ENCODE measurements at regions not wholly inside any gene's neighbourhood (a gene's known extent, or its start where the extent isn't known, plus 50 kb on each side); places are given as distances from the start of the nearest gene placed in this dataset.
"Not testable (repeated sequence)": the region's sequence is repeated elsewhere in the genome, so short reads cannot be mapped to it uniquely, and the experiment has no call there.

- H3K36me3 ChIP-seq (ENCODE audit: control insufficient read depth in 1 of 2, insufficient read depth in 2 of 2, low read length in 2 of 2); H3K27ac ChIP-seq (ENCODE audit: low read depth, low read length); intact Hi-C loops (cut with micrococcal nuclease); H3K9me2 ChIP-seq (ENCODE audit: insufficient read depth); H2AFZ ChIP-seq (ENCODE audit: low read depth, low read length, poor library complexity, severe bottlenecking); H3K27me3 ChIP-seq (ENCODE audit: insufficient read depth, low read length); H3K4me3 ChIP-seq (replicated peaks in 1 of 2; ENCODE audit: low read depth in 1 of 2, low read length in 2 of 2); H3K9ac ChIP-seq (ENCODE audit: low read length); CTCF ChIA-PET; BruUV-seq (replicated peaks); RAD21 ChIA-PET (ENCODE audit: low non-redundant PET in 1 of 2, low total read pairs in 2 of 2, uncharacterized antibody in 2 of 2, unreplicated experiment in 2 of 2); POLR2A ChIA-PET; H3K79me2 ChIP-seq (ENCODE audit: insufficient read depth, low read length); H3K4me1 ChIP-seq (ENCODE audit: control insufficient read depth in 1 of 2, insufficient read depth in 2 of 2, low read length in 2 of 2); H3K9me3 ChIP-seq (ENCODE audit: control insufficient read depth in 1 of 2, insufficient read depth in 1 of 2, low read depth in 1 of 2, low read length in 2 of 2); H4K20me1 ChIP-seq (ENCODE audit: insufficient read depth); ATAC-seq; H3K4me2 ChIP-seq (ENCODE audit: low read length); DNase-seq (ENCODE audit: low read depth, low spot score): not testable (repeated sequence)
Observed at GRCh38 chr2:242010252-242011166, 141.0 kb downstream of the RTP5 start.

- ChIA-PET POLR2A (no interaction called here), CTCF (no interaction called here), RAD21 (ENCODE audit: low non-redundant PET in 1 of 2, low total read pairs in 2 of 2, uncharacterized antibody in 2 of 2, unreplicated experiment in 2 of 2) (no interaction called here)
- intact Hi-C loops (cut with micrococcal nuclease) = no loop called here
- Histone ChIP-seq H3K36me3 (ENCODE audit: control insufficient read depth in 1 of 2, insufficient read depth in 2 of 2, low read length in 2 of 2) (no peaks in the 10 kb centered on the region), H3K9me2 (ENCODE audit: insufficient read depth) (no peaks in the 10 kb centered on the region), H3K9me3 (ENCODE audit: control insufficient read depth in 1 of 2, insufficient read depth in 1 of 2, low read depth in 1 of 2, low read length in 2 of 2) (no peaks in the 10 kb centered on the region), H3K27me3 (ENCODE audit: insufficient read depth, low read length) (no peaks in the 10 kb centered on the region), H3K4me1 (ENCODE audit: control insufficient read depth in 1 of 2, insufficient read depth in 2 of 2, low read length in 2 of 2) (no peaks in the 10 kb centered on the region), H3K79me2 (ENCODE audit: insufficient read depth, low read length) (no peaks in the 10 kb centered on the region), H4K20me1 (ENCODE audit: insufficient read depth) (no peaks in the 10 kb centered on the region), H3K27ac (ENCODE audit: low read depth, low read length) (no peak overlapping the region), H2AFZ (ENCODE audit: low read depth, low read length, poor library complexity, severe bottlenecking) (no peak overlapping the region), H3K4me2 (ENCODE audit: low read length) (no peak overlapping the region), H3K4me3 (replicated peaks in 1 of 2; ENCODE audit: low read depth in 1 of 2, low read length in 2 of 2) (no peak overlapping the region), H3K9ac (ENCODE audit: low read length) (no peak overlapping the region)
- TF ChIP-seq SRF (IDR thresholded peaks at IDR 0.05; ENCODE audit: low read depth) (no peak), ZNF274 (IDR thresholded peaks at IDR 0.05; ENCODE audit: low read depth, low read length) (no peak), ZBTB33 (IDR thresholded peaks at IDR 0.05; ENCODE audit: extremely low read depth, insufficient replicate concordance, low read length) (no peak), POLR2AphosphoS5 (IDR thresholded peaks at IDR 0.05; ENCODE audit: low read depth, low read length) (no peak), JUND (IDR thresholded peaks at IDR 0.05) (no peak)
- peak; percentile 20; the same call in 1 of the 2 replicates for ATAC-seq
- BruUV-seq (replicated peaks) = no TSS peak
- no peak for DNase-seq (ENCODE audit: low read depth, low spot score)
Observed at GRCh38 chr2:242011167-242011513, 141.6 kb downstream of the RTP5 start.
